Psoas muscle (tissue), 7 donors: ENCODE measurements at regions not wholly inside any gene's neighbourhood (a gene's known extent, or its start where the extent isn't known, plus 50 kb on each side); places are given as distances from the start of the nearest gene placed in this dataset.

Experiments used
- ATAC-seq, 4 donors: fragments of 200-7000 bp; cut with Tn5 transposase; one replicate each; pipeline ENCODE4 v1.9.1; 2020; ENCODE audit warnings: moderate library complexity in 3 of 4, mild to moderate bottlenecking in 2 of 4
- DNase-seq, 2 donors: peaks; one replicate each; pipeline ENCODE4 v3.0.0-alpha.2; 2020
- H3K27ac ChIP-seq: fragments of 200-600 bp; one replicate; pipeline ENCODE4 v1.8.0; 2022
- H3K27me3 ChIP-seq, 3 donors: fragments of 200-600 bp in 1 of 3; one replicate each; pipeline versions ENCODE4 v1.6.1 to v1.8.0; 2013 to 2022; ENCODE audit warnings: low read length in 2 of 3, mild to moderate bottlenecking in 2 of 3, moderate library complexity in 1 of 3; ENCODE audit not compliant: insufficient read depth in 3 of 3
- H3K36me3 ChIP-seq, 2 donors: fragments of 200-600 bp in 1 of 2; one replicate each; pipeline versions ENCODE4 v1.6.1 to v1.8.0; 2013 to 2022; ENCODE audit warnings: low read depth in 1 of 2, mild to moderate bottlenecking in 1 of 2, moderate library complexity in 1 of 2; ENCODE audit not compliant: insufficient read depth in 1 of 2
- H3K4me1 ChIP-seq: fragments of 200-600 bp; one replicate; pipeline ENCODE4 v1.8.0; 2022
- H3K4me3 ChIP-seq: fragments of 200-600 bp; one replicate; pipeline ENCODE4 v1.8.0; 2022; ENCODE audit warnings: mild to moderate bottlenecking
- H3K9me3 ChIP-seq: fragments of 200-600 bp; one replicate; pipeline ENCODE4 v1.8.0; 2022
- WGBS, 3 donors: extraction: QIAGEN DNeasy Blood & Tissue Kit; methylation state at CpG; one replicate each; pipeline versions ENCODE4 v1.1.6 to v1.1.7; 2013; 5-methylcytosine and 5-hydroxymethylcytosine counted together
- intact Hi-C, 2 donors: fragments of 100-400 bp; cut with DNase I; formaldehyde crosslinking; loops; one replicate each; pipeline versions ENCODE4 v1.11.0 to v1.14.2; 2022
- TF ChIP-seq, protein P1 (sequence below): fragments of 200-600 bp; IDR thresholded peaks from one replicate; pipeline ENCODE4 v1.8.0; 2022; ENCODE audit warnings: antibody characterized with exemption
- donor health status: healthy with polysubstance abuse.
- donor health status: DM: no; HTN: no; CAD: no; lungs with moderate emphysema.
- donor health status: Bipolar disorder and iron deficiency.
- donor health status: healthy.
- donor health status: DM: yes; HTN: yes; CAD: no.
- donor health status: DM: no; HTN: no; CAD: no.
- donor health status: DM: yes; HTN: yes; CAD: no.

GRCh38 chr17:77690271-77691161, 268.0 kb upstream of the TNRC6C start:
- WGBS, 3 donors, result 13 to 15% (median 15%) methylated on average over 24 of the region's 24 CpGs
- DNase-seq (peak in 1 of 2 donors; percentile 65), ATAC-seq (peak in 1 of 4 donors; percentile 31)
- no peaks in the 10 kb centered on the region for H3K9me3 ChIP-seq
- TF ChIP-seq, protein P1, sequence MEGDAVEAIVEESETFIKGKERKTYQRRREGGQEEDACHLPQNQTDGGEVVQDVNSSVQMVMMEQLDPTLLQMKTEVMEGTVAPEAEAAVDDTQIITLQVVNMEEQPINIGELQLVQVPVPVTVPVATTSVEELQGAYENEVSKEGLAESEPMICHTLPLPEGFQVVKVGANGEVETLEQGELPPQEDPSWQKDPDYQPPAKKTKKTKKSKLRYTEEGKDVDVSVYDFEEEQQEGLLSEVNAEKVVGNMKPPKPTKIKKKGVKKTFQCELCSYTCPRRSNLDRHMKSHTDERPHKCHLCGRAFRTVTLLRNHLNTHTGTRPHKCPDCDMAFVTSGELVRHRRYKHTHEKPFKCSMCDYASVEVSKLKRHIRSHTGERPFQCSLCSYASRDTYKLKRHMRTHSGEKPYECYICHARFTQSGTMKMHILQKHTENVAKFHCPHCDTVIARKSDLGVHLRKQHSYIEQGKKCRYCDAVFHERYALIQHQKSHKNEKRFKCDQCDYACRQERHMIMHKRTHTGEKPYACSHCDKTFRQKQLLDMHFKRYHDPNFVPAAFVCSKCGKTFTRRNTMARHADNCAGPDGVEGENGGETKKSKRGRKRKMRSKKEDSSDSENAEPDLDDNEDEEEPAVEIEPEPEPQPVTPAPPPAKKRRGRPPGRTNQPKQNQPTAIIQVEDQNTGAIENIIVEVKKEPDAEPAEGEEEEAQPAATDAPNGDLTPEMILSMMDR, result no peak
- intact Hi-C loops, result no loop called here
- peaks cover 0 to 24% (median 10%) of the 10 kb centered on the region in 3 donors for H3K27me3 ChIP-seq
- no peaks in the 10 kb centered on the region for H3K36me3 ChIP-seq
- peak overlapping the region; percentile 2 for H3K4me3 ChIP-seq
- no peak overlapping the region for H3K27ac ChIP-seq
- H3K4me1 ChIP-seq, result no peaks in the 10 kb centered on the region

- DNase-seq (no peak), ATAC-seq (no peak)
- Histone ChIP-seq H3K4me3 (no peak overlapping the region), H3K27me3 (peaks cover 0 to 31% (median 10%) of the 10 kb centered on the region in 3 donors), H3K36me3 (no peaks in the 10 kb centered on the region), H3K27ac (no peak overlapping the region), H3K4me1 (no peaks in the 10 kb centered on the region), H3K9me3 (no peaks in the 10 kb centered on the region)
- intact Hi-C loops, result no loop called here
- WGBS, 3 donors, result 89 to 93% (median 92%) methylated on average over 21 of the region's 21 CpGs
- TF ChIP-seq, protein P1, result no peak
Measured at GRCh38 chr17:77691216-77692085, 267.1 kb upstream of the TNRC6C start.

- no peak for DNase-seq
- Histone ChIP-seq H3K27ac (no peak overlapping the region), H3K36me3 (no peaks in the 10 kb centered on the region), H3K4me3 (no peak overlapping the region), H3K4me1 (no peaks in the 10 kb centered on the region), H3K9me3 (no peaks in the 10 kb centered on the region), H3K27me3 (peaks cover 0 to 37% (median 10%) of the 10 kb centered on the region in 3 donors)
- intact Hi-C loops, result no loop called here
- TF ChIP-seq, protein P1, result no peak
- no peak for ATAC-seq
- 68 to 75% (median 69%) methylated on average over 12 of the region's 12 CpGs for WGBS, 3 donors
Measured at GRCh38 chr17:77692571-77693161, 265.8 kb upstream of the TNRC6C start.

DNA sequence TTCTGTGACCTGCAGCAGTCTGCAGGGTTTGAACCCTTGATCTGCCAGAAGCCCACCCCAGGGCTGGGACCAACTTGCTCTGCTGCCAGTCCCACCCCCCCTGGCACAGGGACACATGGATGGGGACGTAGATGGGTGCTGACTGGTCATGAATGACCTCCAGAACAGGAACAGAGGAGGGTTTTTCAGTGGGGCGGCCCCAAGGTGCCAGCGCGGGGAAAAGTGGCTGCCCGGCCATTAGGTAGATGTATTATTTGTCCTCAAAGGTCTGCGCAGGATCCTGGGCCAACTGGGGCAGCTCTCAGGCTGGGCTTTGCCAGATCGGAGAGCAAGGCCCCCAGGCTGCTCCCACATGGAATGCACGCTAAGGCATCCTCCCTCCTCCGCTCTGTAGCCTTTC, 265.2 kb upstream of the TNRC6C start:
- no peaks in the 10 kb centered on the region for H3K4me1 ChIP-seq
- H3K27me3 ChIP-seq, result peaks cover 0 to 37% (median 10%) of the 10 kb centered on the region in 3 donors
- no peak for ATAC-seq
- no peak overlapping the region for H3K27ac ChIP-seq
- 82 to 85% (median 84%) methylated on average over 9 of the region's 9 CpGs for WGBS, 3 donors
- no peak for DNase-seq
- TF ChIP-seq, protein P1, result no peak
- no peaks in the 10 kb centered on the region for H3K9me3 ChIP-seq
- H3K36me3 ChIP-seq, result no peaks in the 10 kb centered on the region
- H3K4me3 ChIP-seq, result no peak overlapping the region
- intact Hi-C loops, result no loop called here
